GM21529 (cell line): ENCODE measurements at regions not wholly inside any gene's neighbourhood (a gene's known extent, or its start where the extent isn't known, plus 50 kb on each side); places are given as distances from the start of the nearest gene placed in this dataset.
"Not testable (repeated sequence)": the region's sequence is repeated elsewhere in the genome, so short reads cannot be mapped to it uniquely, and the experiment has no call there.

Experiments used
- ATAC-seq: cut with Tn5 transposase; IDR thresholded peaks from one replicate; pipeline ENCODE4 v1.9.1; 2021; ENCODE audit not compliant: unreplicated experiment

GRCh38 chr5:101664071-101664791 is 631.9 kb downstream of the SLCO4C1 start:
- no peak for ATAC-seq

GRCh38 chr5:101663543-101663942 is 632.5 kb downstream of the SLCO4C1 start:
- ATAC-seq, result no peak

- ATAC-seq, result no peak
Observed at GRCh38 chr5:101662263-101662662, 633.8 kb downstream of the SLCO4C1 start.

- ATAC-seq, result no peak
Observed at GRCh38 chr5:101658433-101658832, 637.7 kb downstream of the SLCO4C1 start.

- no peak for ATAC-seq
Observed at GRCh38 chr5:101653996-101654395, 642.1 kb downstream of the SLCO4C1 start.

GRCh38 chr5:101647861-101648260 is 648.2 kb downstream of the SLCO4C1 start:
- ATAC-seq, result no peak

GRCh38 chr5:101643794-101644193 is 652.3 kb downstream of the SLCO4C1 start:
- no peak for ATAC-seq

GRCh38 chr5:101637599-101637998 is 658.5 kb downstream of the SLCO4C1 start:
- no peak for ATAC-seq

- ATAC-seq, result not testable (repeated sequence)
Observed at GRCh38 chr5:101627770-101628169, 668.3 kb downstream of the SLCO4C1 start.

- ATAC-seq, result no peak
Observed at GRCh38 chr5:101626572-101626971, 669.5 kb downstream of the SLCO4C1 start.

- ATAC-seq, result no peak
Observed at GRCh38 chr5:101611039-101611438, 685.0 kb downstream of the SLCO4C1 start.

GRCh38 chr5:101608322-101608721 is 687.8 kb downstream of the SLCO4C1 start:
- ATAC-seq, result no peak

- ATAC-seq, result peak; percentile 67
Observed at GRCh38 chr5:101605700-101606099, 690.4 kb downstream of the SLCO4C1 start.

GRCh38 chr5:101600614-101601013 is 695.5 kb downstream of the SLCO4C1 start:
- ATAC-seq, result no peak

- ATAC-seq, result no peak
Observed at GRCh38 chr5:101590384-101590783, 687.3 kb upstream of the ST8SIA4 start.

- no peak for ATAC-seq
Observed at GRCh38 chr5:101585366-101585765, 682.3 kb upstream of the ST8SIA4 start.

- ATAC-seq, result no peak
Observed at GRCh38 chr5:101580591-101580990, 677.5 kb upstream of the ST8SIA4 start.

GRCh38 chr5:101574017-101574416 is 670.9 kb upstream of the ST8SIA4 start:
- ATAC-seq, result no peak

- no peak for ATAC-seq
Observed at GRCh38 chr5:101561018-101561417, 657.9 kb upstream of the ST8SIA4 start.

- ATAC-seq, result no peak
Observed at GRCh38 chr5:101543780-101544179, 640.7 kb upstream of the ST8SIA4 start.

- ATAC-seq, result no peak
Observed at GRCh38 chr5:101539315-101539714, 636.2 kb upstream of the ST8SIA4 start.

GRCh38 chr5:101535626-101536025 is 632.5 kb upstream of the ST8SIA4 start:
- ATAC-seq, result no peak

- no peak for ATAC-seq
Observed at GRCh38 chr5:101534491-101535110, 631.5 kb upstream of the ST8SIA4 start.
